NCI-H1105 treated with DMSO at 0.1 percent for 48 hours (cell line): ENCODE measurements at regions not wholly inside any gene's neighbourhood (a gene's known extent, or its start where the extent isn't known, plus 50 kb on each side); places are given as distances from the start of the nearest gene placed in this dataset.

Source experiments
- DNase-seq: peaks from one replicate; lab custom pipeline; 2025; lab: John Stamatoyannopoulos, UW

DNA sequence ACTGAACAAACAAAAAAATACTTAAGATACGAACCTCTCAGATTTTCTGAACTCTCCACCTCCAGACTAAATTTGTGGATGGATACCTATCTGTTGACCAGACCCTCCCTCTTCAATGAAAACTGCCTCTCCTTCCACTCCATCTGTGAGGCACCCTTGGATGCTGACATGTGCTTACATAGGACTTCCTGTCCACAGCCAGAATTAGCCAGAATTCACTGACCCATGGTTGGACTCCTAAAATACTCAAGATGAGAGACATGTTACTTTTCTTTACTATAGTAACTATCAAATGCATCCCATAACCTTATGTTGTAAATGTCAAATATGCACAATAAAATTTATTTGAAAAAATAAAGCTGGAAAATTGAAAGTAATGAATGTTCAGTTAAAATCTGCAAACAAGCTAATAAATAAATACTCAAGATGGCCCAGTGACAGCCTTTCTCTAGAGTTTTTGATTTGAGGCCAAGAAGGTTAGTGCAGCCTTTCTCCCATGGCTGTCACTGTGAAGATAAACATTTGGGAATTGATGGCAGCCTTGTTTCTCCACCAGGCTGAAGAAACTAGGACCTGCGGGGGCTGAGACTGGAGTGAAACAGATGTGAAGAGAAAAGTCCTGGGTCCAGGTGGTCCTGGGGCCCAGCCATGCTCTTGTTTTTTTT is 287.0 kb downstream of the ZEB1 start:
- DNase-seq, result no peak

GRCh38 chr10:31605426-31605825 is 286.4 kb downstream of the ZEB1 start:
- DNase-seq, result no peak

GRCh38 chr10:31604646-31605170 is 285.7 kb downstream of the ZEB1 start:
- DNase-seq, result no peak

- peak; percentile 52 for DNase-seq
These were observed 285.1 kb downstream of the ZEB1 start for GRCh38 chr10:31604096-31604495.

DNA sequence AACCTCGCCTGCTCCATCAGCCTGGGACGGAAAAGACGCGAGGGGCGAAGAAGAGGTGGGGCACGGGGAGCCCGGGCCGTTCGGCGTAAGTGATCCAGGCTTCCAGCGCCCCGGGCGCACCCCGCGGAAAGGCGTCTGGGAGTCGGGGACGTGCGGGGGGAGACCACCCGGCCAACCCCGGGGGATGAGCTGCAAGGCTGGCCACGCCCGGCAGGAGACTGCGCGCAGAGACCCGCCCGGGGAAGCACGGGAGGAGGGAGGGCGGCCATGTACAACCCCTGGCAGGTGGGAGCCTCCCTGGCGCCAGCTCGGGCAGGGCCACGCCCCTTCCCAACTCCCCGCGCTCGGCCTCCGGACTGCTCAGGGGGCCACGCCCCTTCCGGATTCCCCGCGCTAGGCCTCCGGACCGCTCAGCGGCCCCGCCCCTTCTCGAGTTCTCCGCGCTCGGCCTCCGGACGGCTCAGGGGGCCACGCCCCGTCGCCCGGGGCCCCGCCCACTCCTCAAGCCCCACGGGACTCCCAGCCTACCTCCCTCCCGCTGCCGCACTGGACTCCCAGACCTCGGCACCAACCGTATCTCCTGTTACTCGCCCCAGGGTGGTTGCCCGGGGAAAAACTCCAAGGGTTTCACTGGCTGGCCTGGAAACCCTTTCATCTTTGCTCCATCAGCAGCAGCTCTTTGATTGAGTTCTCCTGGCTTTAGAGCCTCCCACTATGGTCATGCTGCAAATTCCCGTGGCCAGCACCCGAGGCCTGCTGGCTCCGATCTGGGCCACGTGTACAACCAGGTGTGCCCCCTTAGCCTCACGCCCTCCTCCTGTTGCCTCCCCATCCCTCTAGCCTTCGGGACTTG is 284.4 kb downstream of the ZEB1 start:
- peak; percentile 91 for DNase-seq

DNA sequence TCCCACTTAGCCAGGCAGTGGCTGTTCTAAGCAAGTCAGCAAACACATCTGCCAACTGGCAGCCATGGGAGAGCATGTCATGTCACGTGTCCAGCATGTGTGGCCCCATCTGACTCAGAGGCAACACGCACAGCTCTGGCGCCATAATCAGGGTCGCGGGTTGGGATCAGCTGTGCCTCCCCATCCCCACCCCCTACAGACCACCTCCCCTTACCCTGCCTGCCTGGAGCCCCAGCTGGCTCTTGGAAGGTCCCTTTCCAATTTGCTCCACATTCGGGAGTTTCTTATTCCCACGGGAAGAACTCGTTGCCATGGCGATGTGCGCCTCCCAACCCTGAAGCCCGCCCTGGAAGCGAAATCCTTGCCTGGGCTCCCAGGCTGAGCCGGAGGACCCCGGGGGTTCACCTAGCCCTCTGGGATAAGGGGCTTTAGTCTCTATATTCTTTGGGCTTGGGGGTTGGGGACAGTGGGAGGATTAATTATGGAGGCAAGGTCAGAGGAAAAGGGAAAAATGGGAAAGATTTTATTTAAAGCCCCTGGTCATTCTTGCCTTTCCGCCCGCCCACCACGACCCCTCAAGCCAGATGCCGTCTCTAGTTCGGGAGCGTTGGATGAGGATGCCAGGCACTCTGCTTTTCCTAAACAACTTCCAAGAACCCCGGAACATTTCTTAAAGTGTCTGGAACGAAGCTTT is 283.7 kb downstream of the ZEB1 start:
- peak; percentile 59 for DNase-seq

GRCh38 chr10:31601136-31601535 is 282.1 kb downstream of the ZEB1 start:
- no peak for DNase-seq

DNA sequence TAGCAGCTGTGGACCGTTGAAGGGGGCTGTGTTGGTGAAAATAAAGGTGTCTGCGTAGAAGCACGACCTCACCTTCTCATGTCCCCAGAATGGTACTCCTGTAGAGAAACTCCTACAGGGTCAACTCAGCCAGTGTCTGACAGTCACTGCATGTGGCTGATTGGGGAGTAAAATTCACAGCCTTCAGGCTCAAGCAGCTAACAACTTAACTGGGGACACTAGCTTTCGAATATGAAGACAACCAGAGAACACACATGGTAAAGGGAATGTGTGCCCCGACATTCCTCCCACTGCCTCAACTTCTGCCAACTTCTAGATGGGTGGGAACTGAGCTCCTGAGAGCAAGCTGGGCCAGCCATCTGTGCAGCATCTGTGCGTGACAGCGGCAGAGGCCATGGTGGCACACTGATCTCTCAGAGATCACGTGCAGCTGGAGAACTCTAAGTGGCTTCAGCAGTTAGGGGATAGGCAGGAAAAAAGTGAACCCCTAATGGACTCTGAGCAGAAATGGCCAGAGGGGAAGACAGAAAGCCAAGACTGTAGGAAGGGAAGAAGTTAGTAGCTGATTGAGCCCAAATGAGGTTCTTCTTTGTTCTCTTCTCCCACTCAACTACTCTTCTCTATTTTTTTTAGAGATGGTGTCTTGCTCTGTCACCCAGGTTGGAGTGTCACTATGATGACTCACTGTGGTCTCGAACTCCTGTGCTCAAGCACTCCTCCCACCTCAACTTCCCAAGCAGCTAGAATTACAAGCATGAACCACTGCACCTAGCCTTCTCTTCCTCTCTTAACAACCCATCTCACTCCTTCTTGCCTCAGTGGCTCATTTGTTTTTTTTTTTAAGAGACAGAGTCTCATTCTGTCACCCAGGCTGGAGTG is 280.8 kb downstream of the ZEB1 start:
- DNase-seq, result no peak

GRCh38 chr10:31596765-31597164 is 277.7 kb downstream of the ZEB1 start:
- DNase-seq, result no peak

GRCh38 chr10:31595992-31596391 is 277.0 kb downstream of the ZEB1 start:
- no peak for DNase-seq

- no peak for DNase-seq
These were observed 275.4 kb downstream of the ZEB1 start for GRCh38 chr10:31594347-31594873.

GRCh38 chr10:31593124-31593523 is 274.1 kb downstream of the ZEB1 start:
- no peak for DNase-seq

DNA sequence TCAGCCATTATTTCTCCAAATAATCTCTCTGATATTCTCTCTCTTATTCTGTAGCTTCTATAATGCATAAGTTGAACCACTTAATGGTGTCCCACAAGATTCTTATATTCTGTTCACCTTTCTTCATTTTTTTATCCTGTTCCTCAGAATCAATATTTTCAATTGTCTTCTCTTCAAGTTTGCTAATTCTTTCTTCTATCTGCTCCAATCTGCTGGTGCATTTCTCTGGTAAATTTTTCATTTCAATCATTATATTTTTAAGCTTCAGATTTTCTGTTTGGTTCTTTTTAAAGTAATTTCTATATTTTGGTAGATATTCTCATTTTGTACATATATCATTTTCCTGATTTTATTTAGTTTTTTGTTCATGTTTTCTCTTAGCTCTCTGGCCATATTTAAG is 272.6 kb downstream of the ZEB1 start:
- no peak for DNase-seq

DNA sequence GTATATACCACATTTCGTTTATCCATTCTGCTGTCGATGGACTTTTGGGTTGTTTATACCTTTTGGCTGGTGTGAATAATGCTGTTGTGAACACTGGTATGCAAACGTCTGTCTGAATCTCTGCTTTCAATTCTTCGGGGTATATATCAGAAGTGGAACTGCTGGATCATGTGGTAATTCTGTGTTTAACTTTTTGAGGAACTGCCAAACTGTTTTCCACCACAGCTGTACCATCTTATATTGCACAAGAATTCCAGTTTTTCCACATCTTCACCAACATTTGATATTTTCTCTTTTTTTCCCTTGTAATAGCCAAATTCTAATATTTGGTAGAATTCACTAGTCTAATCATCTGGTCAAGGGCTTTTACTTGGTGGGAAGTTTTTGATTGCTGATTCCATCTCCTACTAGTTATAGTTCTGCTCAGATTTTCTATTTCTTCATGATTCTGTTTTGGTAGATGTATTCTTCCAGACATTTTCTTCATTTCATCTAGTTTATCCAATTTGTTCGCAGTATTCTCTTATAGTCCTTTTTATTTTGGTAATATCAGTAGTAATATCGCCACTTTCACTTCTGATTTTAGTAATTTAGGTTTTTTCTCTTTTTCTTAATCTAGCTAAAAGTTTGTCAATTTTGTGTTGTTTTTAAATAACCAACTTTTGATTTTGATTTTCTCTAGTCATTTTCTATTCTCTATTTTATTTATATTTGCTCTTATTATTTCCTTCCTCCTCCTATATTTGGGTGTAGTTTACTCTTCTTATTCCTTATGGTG is 271.2 kb downstream of the ZEB1 start:
- no peak for DNase-seq

GRCh38 chr10:31587691-31588090 is 268.7 kb downstream of the ZEB1 start:
- no peak for DNase-seq

DNA sequence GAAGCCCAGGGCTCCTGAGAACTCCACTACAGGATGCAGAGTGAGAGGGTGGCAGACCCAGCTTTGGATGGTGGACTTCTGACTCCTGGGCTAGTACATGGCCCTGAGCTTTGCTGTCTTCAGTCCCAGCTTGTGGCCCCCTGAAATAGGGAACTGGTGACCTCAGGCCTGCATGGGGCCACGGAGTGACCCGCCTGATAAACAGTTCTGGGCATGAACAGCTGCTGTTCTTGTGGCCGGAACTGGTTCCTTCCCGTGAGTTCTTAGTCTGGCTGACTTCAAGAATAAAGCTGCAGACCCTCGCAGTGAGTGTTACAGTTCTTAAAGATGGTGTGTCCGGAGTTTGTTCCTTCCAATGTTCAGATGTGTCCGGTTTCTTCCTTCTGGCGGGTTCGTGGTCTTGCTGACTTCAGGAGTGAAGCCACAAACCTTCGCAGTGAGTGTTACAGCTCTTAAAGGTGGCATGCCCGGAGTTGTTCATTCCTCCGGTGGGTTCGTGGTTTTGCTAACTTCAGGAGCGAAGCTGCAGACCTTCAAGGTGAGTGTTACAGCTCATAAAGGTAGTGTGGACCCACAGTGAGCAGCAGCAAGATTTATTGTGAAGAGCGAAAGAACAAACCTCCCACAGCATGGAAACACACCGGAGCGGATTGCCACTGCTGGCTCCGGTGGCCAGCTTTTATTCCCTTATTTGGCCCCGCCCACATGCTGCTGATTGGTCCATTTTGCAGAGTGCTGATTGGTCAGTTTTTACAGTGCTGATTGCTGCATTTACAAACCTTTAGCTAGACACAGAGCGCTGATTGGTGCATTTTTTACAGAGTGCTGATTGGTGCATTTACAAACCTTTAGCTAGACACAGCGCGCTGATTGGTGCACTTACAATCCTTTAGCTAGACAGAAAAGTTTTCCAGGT is 268.0 kb downstream of the ZEB1 start:
- no peak for DNase-seq

- DNase-seq, result no peak
These were observed 265.9 kb downstream of the ZEB1 start for GRCh38 chr10:31584876-31585275.

DNA sequence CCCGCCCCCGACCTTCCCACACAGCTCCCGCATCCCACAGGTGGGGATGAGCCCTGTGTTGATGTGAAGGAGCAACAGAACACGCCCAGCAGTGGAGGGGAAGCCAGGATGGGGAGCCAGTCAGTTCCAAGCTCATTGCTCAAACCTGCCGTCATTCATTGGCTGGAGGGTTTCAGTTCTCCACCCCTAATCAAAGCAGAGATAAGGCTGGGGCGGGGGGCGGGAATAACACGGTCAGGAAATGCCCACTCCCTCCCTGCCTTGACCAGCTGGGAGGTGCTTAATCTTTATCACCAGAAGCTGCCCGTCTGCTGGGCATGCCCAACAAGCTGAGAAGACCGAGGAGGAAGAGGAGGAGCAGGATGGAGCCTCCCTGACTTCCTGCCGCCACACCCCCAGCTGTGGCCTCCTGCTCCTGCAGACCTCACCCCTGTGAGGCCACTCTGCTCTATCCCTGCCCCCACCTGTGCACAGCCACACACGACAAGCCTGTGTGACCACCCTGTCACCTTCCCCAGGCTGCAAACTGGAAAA is 265.1 kb downstream of the ZEB1 start:
- DNase-seq, result no peak

GRCh38 chr10:31583293-31583692 is 264.3 kb downstream of the ZEB1 start:
- DNase-seq, result no peak
